ENCODE measurements at regions not wholly inside any gene's neighbourhood (a gene's known extent, or its start where the extent isn't known, plus 50 kb on each side); places are given as distances from the start of the nearest gene placed in this dataset.

GRCh38 chr16:86639354-86639753 is 61.0 kb downstream of the FOXL1 start:
- CTCF ChIA-PET = interaction anchor here (0.7 to 1.3 kb wide), 3 partner anchors 9 to 64 kb away, joined by 3 read pairs; no protein-coding TSS in a partner anchor

DNA sequence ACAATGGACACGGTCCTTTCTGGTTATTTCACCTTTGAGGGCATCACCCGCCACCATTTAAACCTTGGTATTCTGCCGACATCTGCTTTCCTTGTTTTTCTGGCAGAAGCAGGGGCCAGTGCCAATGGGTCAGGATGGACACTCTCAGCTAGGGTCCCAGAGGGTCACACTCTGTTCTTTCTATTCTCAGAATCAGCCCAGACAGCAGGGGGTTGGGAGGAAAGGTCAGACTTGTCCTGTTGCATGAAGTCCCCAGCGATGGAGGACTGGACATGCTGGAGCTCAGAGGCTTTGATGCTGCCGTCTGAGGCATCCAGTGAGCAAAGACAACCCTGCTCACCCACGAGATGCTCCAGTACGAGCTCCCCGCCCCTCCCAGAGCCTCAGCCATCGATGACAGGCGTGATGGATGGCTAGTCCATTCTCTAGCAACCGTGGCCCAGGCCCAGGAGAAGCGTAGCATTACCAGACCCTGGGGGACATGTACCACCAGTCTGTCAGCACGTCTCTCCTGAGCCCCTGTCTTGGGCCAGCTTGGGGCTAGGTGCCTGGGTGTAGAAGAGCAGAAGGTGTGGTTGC is 62.0 kb downstream of the FOXL1 start:
- no peaks in the 10 kb centered on the region for H3K9me3 ChIP-seq
- no peak for DNase-seq (ENCODE audit: low read depth in 1 of 2, low spot score in 1 of 2)
- ChIA-PET CTCF (interaction anchor here (0.5 to 1.5 kb wide), 4 partner anchors 10 to 352 kb away, joined by 3 read pairs; no protein-coding TSS in a partner anchor), POLR2A (no interaction called here)
- H3K4me1 ChIP-seq = no peaks in the 10 kb centered on the region
- no peak overlapping the region for H3K27ac ChIP-seq
- 63% methylated on average over 13 of the region's 13 CpGs for WGBS (ENCODE audit: missing lambda C conversion rate)
- no peak for FAIRE-seq
- ATAC-seq = no peak; a peak in 1 of 6 replicates
- H3K4me3 ChIP-seq = no peak overlapping the region
- H3K4me2 ChIP-seq = no peak overlapping the region
- TF ChIP-seq, protein P1, sequence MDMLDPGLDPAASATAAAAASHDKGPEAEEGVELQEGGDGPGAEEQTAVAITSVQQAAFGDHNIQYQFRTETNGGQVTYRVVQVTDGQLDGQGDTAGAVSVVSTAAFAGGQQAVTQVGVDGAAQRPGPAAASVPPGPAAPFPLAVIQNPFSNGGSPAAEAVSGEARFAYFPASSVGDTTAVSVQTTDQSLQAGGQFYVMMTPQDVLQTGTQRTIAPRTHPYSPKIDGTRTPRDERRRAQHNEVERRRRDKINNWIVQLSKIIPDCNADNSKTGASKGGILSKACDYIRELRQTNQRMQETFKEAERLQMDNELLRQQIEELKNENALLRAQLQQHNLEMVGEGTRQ (IDR thresholded peaks at IDR 0.05) = no peak
- TF ChIP-seq JUNB (IDR thresholded peaks at IDR 0.05) = no peak
- TF ChIP-seq BHLHE40 (IDR thresholded peaks at IDR 0.05; ENCODE audit: low read depth, low read length) = no peak
- no peak for TF ChIP-seq MAFK (IDR thresholded peaks at IDR 0.05; ENCODE audit: partially characterized antibody)
- TF ChIP-seq MAZ (IDR thresholded peaks at IDR 0.05; ENCODE audit: borderline replicate concordance, low read depth, low read length) = no peak
- no peak for TF ChIP-seq REST (IDR thresholded peaks at IDR 0.05)
- no peak for TF ChIP-seq ZNF302 (CRISPR knock-in tag; IDR thresholded peaks at IDR 0.05)

More at GRCh38 chr16:86639354-86639753, 61.0 kb downstream of the FOXL1 start:
- 80% methylated on average over 12 of the region's 12 CpGs for WGBS (ENCODE audit: missing lambda C conversion rate)
- Histone ChIP-seq H3K4me1 (no peaks in the 10 kb centered on the region), H3K4me2 (no peak overlapping the region), H3K9me3 (no peaks in the 10 kb centered on the region), H3K4me3 (no peak overlapping the region), H3K27ac (no peak overlapping the region)
- DNase-seq (ENCODE audit: low read depth in 1 of 2, low spot score in 1 of 2) (no peak), ATAC-seq (no peak), FAIRE-seq (no peak)
- TF ChIP-seq HOXB13 (CRISPR knock-in tag; IDR thresholded peaks at IDR 0.05; ENCODE audit: low read depth) = no peak
- TF ChIP-seq RFX5 (IDR thresholded peaks at IDR 0.05) = no peak
- TF ChIP-seq, protein P2, sequence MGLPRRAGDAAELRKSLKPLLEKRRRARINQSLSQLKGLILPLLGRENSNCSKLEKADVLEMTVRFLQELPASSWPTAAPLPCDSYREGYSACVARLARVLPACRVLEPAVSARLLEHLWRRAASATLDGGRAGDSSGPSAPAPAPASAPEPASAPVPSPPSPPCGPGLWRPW (IDR thresholded peaks at IDR 0.05) = no peak
- no peak for TF ChIP-seq NR3C1 (IDR thresholded peaks at IDR 0.05)
- TF ChIP-seq REST (IDR thresholded peaks at IDR 0.05) = no peak
- TF ChIP-seq, protein P3, sequence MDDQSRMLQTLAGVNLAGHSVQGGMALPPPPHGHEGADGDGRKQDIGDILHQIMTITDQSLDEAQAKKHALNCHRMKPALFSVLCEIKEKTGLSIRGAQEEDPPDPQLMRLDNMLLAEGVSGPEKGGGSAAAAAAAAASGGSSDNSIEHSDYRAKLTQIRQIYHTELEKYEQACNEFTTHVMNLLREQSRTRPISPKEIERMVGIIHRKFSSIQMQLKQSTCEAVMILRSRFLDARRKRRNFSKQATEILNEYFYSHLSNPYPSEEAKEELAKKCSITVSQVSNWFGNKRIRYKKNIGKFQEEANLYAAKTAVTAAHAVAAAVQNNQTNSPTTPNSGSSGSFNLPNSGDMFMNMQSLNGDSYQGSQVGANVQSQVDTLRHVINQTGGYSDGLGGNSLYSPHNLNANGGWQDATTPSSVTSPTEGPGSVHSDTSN (IDR thresholded peaks at IDR 0.05) = no peak
- TF ChIP-seq RCOR1 (IDR thresholded peaks at IDR 0.05; ENCODE audit: low read depth, low read length) = no peak
- TF ChIP-seq HDAC2 (IDR thresholded peaks at IDR 0.05) = no peak
- TF ChIP-seq EP300 (IDR thresholded peaks at IDR 0.05) = no peak
- no peak for TF ChIP-seq JUNB (IDR thresholded peaks at IDR 0.05)
- TF ChIP-seq CHD4 (IDR thresholded peaks at IDR 0.05; ENCODE audit: borderline replicate concordance) = no peak
- no peak for TF ChIP-seq NPAS2 (CRISPR knock-in tag; IDR thresholded peaks at IDR 0.05; ENCODE audit: borderline replicate concordance)
- TF ChIP-seq HOXA7 (CRISPR knock-in tag; IDR thresholded peaks at IDR 0.05) = no peak
- TF ChIP-seq TFCP2L1 (CRISPR knock-in tag; IDR thresholded peaks at IDR 0.05) = no peak
- TF ChIP-seq, protein P4, sequence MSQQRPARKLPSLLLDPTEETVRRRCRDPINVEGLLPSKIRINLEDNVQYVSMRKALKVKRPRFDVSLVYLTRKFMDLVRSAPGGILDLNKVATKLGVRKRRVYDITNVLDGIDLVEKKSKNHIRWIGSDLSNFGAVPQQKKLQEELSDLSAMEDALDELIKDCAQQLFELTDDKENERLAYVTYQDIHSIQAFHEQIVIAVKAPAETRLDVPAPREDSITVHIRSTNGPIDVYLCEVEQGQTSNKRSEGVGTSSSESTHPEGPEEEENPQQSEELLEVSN (IDR thresholded peaks at IDR 0.05; ENCODE audit: borderline replicate concordance, low read depth) = no peak
- no peak for TF ChIP-seq FOSL2 (IDR thresholded peaks at IDR 0.05)
- TF ChIP-seq FOSL2 (CRISPR knock-in tag; IDR thresholded peaks at IDR 0.05) = no peak
- no peak for TF ChIP-seq SREBF2 (IDR thresholded peaks at IDR 0.05)
- no peak for TF ChIP-seq BCL3 (IDR thresholded peaks at IDR 0.05)
- TF ChIP-seq FOXS1 (CRISPR knock-in tag; IDR thresholded peaks at IDR 0.05) = no peak
- POLR2A ChIA-PET = no interaction called here

All from A549 (cell line).